Thyroid gland (tissue), 4 donors: ENCODE measurements at regions not wholly inside any gene's neighbourhood (a gene's known extent, or its start where the extent isn't known, plus 50 kb on each side); places are given as distances from the start of the nearest gene placed in this dataset.

ENCODE experiments used
- DNase-seq, 2 donors: peaks; one replicate each; pipeline ENCODE4 v3.0.0-alpha.2; 2019
- H3K27ac ChIP-seq, 3 donors: fragments of 200-600 bp; sonication (generic); 1 replicate in 2 of 3; 2 replicates in 1 of 3; pipeline ENCODE4 v1.5.1; 2016 to 2019; ENCODE audit warnings: mild to moderate bottlenecking in 1 of 3, moderate library complexity in 1 of 3
- H3K27me3 ChIP-seq: fragments of 200-600 bp; sonication (generic); one replicate; pipeline ENCODE4 v1.5.1; 2019
- H3K36me3 ChIP-seq, 2 donors: fragments of 200-600 bp; sonication (generic); one replicate each; pipeline ENCODE4 v1.5.1; 2016 to 2019
- H3K4me1 ChIP-seq, 2 donors: fragments of 200-600 bp; sonication (generic); one replicate each; pipeline ENCODE4 v1.5.1; 2017 to 2019
- H3K4me3 ChIP-seq, 3 donors: fragments of 200-600 bp; sonication (generic); replicated peaks in 1 of 3; 1 replicate in 2 of 3; 2 replicates in 1 of 3; pipeline ENCODE4 v1.5.1; 2016; ENCODE audit warnings: mild to moderate bottlenecking in 1 of 3
- H3K9me3 ChIP-seq: fragments of 200-600 bp; sonication (generic); one replicate; pipeline ENCODE4 v1.5.1; 2017
- CTCF ChIP-seq, 6 experiments: fragments of 200-600 bp in 3 of 6; fragments of 450-650 bp in 3 of 6; sonication (generic) in 3 of 6; IDR thresholded peaks; one replicate each; pipeline ENCODE4 v1.5.1; 2016 to 2019; ENCODE audit warnings: antibody characterized with exemption in 6 of 6, mild to moderate bottlenecking in 2 of 6, inconsistent platforms in 1 of 6, moderate library complexity in 1 of 6
- POLR2A ChIP-seq, 2 donors: fragments of 450-650 bp; IDR thresholded peaks; one replicate each; pipeline ENCODE4 v1.6.1; 2017; ENCODE audit warnings: antibody characterized with exemption in 2 of 2, mild to moderate bottlenecking in 2 of 2, moderate library complexity in 1 of 2
- WGBS, 2 donors: methylation state at CpG; one replicate each; pipeline ENCODE4 v1.1.5; 2017; 5-methylcytosine and 5-hydroxymethylcytosine counted together
- intact Hi-C: fragments of 100-400 bp; cut with DNase I; formaldehyde crosslinking; loops from one replicate; pipeline ENCODE4 v1.15.1; 2023

- Histone ChIP-seq H3K36me3 (no peaks in the 10 kb centered on the region), H3K4me3 (no peak overlapping the region), H3K27me3 (no peaks in the 10 kb centered on the region), H3K4me1 (peaks cover 7% of the 10 kb centered on the region in 2 donors), H3K9me3 (no peaks in the 10 kb centered on the region), H3K27ac (no peak overlapping the region)
- WGBS, 2 donors = 41 to 72% methylated on average over 1 of the region's 1 CpG
- TF ChIP-seq CTCF (IDR thresholded peaks at IDR 0.05) = no peak
- no peak for TF ChIP-seq POLR2A (IDR thresholded peaks at IDR 0.05)
- no peak for DNase-seq
- intact Hi-C loops = no loop called here
These were observed 75.8 kb downstream of the CCDC34 start for GRCh38 chr11:27287205-27287604.

GRCh38 chr11:27285761-27286160, 77.3 kb downstream of the CCDC34 start:
- DNase-seq = peak in 1 of 2 donors; percentile 14

GRCh38 chr11:27282806-27283205, 80.2 kb downstream of the CCDC34 start:
- peak in 1 of 2 donors; percentile 30 for DNase-seq
- intact Hi-C loops = no loop called here
- 61 to 72% methylated on average over 3 of the region's 3 CpGs for WGBS, 2 donors
- peak overlapping the region in 1 of 3 donors; percentile 31 for H3K27ac ChIP-seq
- H3K4me3 ChIP-seq = no peak overlapping the region
- TF ChIP-seq POLR2A (IDR thresholded peaks at IDR 0.05) (no peak), CTCF (IDR thresholded peaks at IDR 0.05) (no peak)
- H3K4me1 ChIP-seq = peaks cover 11 to 14% of the 10 kb centered on the region in 2 donors
- H3K36me3 ChIP-seq = no peaks in the 10 kb centered on the region
- H3K9me3 ChIP-seq = no peaks in the 10 kb centered on the region
- H3K27me3 ChIP-seq = no peaks in the 10 kb centered on the region

More at GRCh38 chr11:27285761-27286160, 77.3 kb downstream of the CCDC34 start:
- H3K4me3 ChIP-seq = no peak overlapping the region
- no peaks in the 10 kb centered on the region for H3K36me3 ChIP-seq
- H3K27ac ChIP-seq = peak overlapping the region in 1 of 3 donors; percentile 23
- H3K4me1 ChIP-seq = peaks cover 11 to 14% of the 10 kb centered on the region in 2 donors
- H3K27me3 ChIP-seq = no peaks in the 10 kb centered on the region
- TF ChIP-seq POLR2A (IDR thresholded peaks at IDR 0.05) = no peak
- no peak for TF ChIP-seq CTCF (IDR thresholded peaks at IDR 0.05)
- no peaks in the 10 kb centered on the region for H3K9me3 ChIP-seq
- intact Hi-C loops = no loop called here
- WGBS, 2 donors = 20 to 44% methylated on average over 3 of the region's 3 CpGs

- TF ChIP-seq POLR2A (IDR thresholded peaks at IDR 0.05) (no peak), CTCF (IDR thresholded peaks at IDR 0.05) (no peak)
- no peaks in the 10 kb centered on the region for H3K9me3 ChIP-seq
- H3K27ac ChIP-seq = peak overlapping the region in 1 of 3 donors; percentile 43
- no peak overlapping the region for H3K4me3 ChIP-seq
- H3K27me3 ChIP-seq = no peaks in the 10 kb centered on the region
- DNase-seq = peak in 1 of 2 donors; percentile 2
- H3K4me1 ChIP-seq = peaks cover 11 to 14% of the 10 kb centered on the region in 2 donors
- intact Hi-C loops = no loop called here
- no peaks in the 10 kb centered on the region for H3K36me3 ChIP-seq
- WGBS, 2 donors = 41% methylated on average over 9 of the region's 9 CpGs
These were observed 81.0 kb downstream of the CCDC34 start for GRCh38 chr11:27281740-27282590.

- H3K27ac ChIP-seq = no peak overlapping the region
- H3K4me3 ChIP-seq = no peak overlapping the region
- no peaks in the 10 kb centered on the region for H3K27me3 ChIP-seq
- TF ChIP-seq CTCF (IDR thresholded peaks at IDR 0.05) (no peak), POLR2A (IDR thresholded peaks at IDR 0.05) (no peak)
- no peaks in the 10 kb centered on the region for H3K9me3 ChIP-seq
- WGBS, 2 donors = 85 to 86% methylated on average over 2 of the region's 2 CpGs
- peaks cover 11 to 14% of the 10 kb centered on the region in 2 donors for H3K4me1 ChIP-seq
- no peaks in the 10 kb centered on the region for H3K36me3 ChIP-seq
- DNase-seq = no peak
- intact Hi-C loops = no loop called here
These were observed 81.7 kb downstream of the CCDC34 start for GRCh38 chr11:27281276-27281675.
